22Rv1 (cell line): ENCODE measurements at regions not wholly inside any gene's neighbourhood (a gene's known extent, or its start where the extent isn't known, plus 50 kb on each side); places are given as distances from the start of the nearest gene placed in this dataset.
"Not testable (repeated sequence)": the region's sequence is repeated elsewhere in the genome, so short reads cannot be mapped to it uniquely, and the experiment has no call there.

ENCODE experiments used
- H3K27ac ChIP-seq: fragments of 450-650 bp; 2 replicates; pipeline ENCODE4 v1.5.1; 2017
- CTCF ChIP-seq: fragments of 450-650 bp; IDR thresholded peaks from 2 replicates; pipeline ENCODE4 v1.5.1; 2017; ENCODE audit warnings: mild to moderate bottlenecking
- ZFX ChIP-seq: fragments of 450-650 bp; IDR thresholded peaks from 2 replicates; pipeline ENCODE4 v1.6.1; 2017; ENCODE audit warnings: antibody characterized with exemption, borderline replicate concordance

- no peak overlapping the region for H3K27ac ChIP-seq
- TF ChIP-seq ZFX (no peak), CTCF (no peak)
These were observed 114.9 kb upstream of the ZFP64 start for GRCh38 chr20:52306477-52306876.

- H3K27ac ChIP-seq = no peak overlapping the region
- TF ChIP-seq CTCF (no peak), ZFX (no peak)
These were observed 114.3 kb upstream of the ZFP64 start for GRCh38 chr20:52305858-52306257.

- TF ChIP-seq CTCF (no peak), ZFX (no peak)
- no peak overlapping the region for H3K27ac ChIP-seq
These were observed 113.6 kb upstream of the ZFP64 start for GRCh38 chr20:52305024-52305645.

- no peak overlapping the region for H3K27ac ChIP-seq
- TF ChIP-seq CTCF (no peak), ZFX (no peak)
These were observed 111.8 kb upstream of the ZFP64 start for GRCh38 chr20:52303281-52303950.

GRCh38 chr20:52302736-52303135 lies 111.2 kb upstream of the ZFP64 start:
- TF ChIP-seq CTCF = no peak
- no peak for TF ChIP-seq ZFX
- H3K27ac ChIP-seq = no peak overlapping the region

GRCh38 chr20:52302051-52302450 lies 110.5 kb upstream of the ZFP64 start:
- H3K27ac ChIP-seq = not testable (repeated sequence)

- no peak overlapping the region for H3K27ac ChIP-seq
- TF ChIP-seq ZFX (no peak), CTCF (no peak)
These were observed 104.0 kb upstream of the ZFP64 start for GRCh38 chr20:52295556-52295955.
